Islet of Langerhans (tissue), 1 donor: ENCODE measurements at regions not wholly inside any gene's neighbourhood (a gene's known extent, or its start where the extent isn't known, plus 50 kb on each side); places are given as distances from the start of the nearest gene placed in this dataset.
"Not testable (repeated sequence)": the region's sequence is repeated elsewhere in the genome, so short reads cannot be mapped to it uniquely, and the experiment has no call there.

Experiments
- FAIRE-seq: peaks from one replicate; lab custom pipeline; 2011; peaks lifted over from hg19 to GRCh38; lab: Jason Lieb, UNC

DNA sequence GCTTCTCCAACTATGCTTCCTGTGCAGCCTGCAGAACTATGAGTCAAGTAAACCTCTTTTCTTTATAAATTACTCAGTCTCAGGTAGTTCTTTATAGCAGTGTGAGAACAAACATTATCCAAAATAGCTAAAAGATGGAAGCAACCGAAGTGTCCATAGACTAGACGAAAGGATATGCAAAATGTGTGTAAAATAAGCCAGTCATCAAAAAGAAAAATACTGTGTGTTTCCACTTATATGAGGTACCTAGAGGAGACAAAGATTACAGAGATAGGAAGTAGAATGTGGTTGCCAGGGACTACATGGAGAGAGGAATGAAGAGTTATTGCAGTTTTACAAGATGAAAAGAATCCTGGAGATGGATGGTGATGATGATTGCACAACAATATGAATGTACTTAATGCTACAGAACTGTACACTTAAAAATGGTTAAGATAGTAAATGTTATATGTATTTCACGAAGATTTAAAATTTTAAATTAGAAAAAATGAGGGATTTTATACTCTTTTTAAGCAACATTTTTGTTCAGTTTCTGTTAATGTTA, 99.3 kb upstream of the FN1 start:
- FAIRE-seq = no peak

DNA sequence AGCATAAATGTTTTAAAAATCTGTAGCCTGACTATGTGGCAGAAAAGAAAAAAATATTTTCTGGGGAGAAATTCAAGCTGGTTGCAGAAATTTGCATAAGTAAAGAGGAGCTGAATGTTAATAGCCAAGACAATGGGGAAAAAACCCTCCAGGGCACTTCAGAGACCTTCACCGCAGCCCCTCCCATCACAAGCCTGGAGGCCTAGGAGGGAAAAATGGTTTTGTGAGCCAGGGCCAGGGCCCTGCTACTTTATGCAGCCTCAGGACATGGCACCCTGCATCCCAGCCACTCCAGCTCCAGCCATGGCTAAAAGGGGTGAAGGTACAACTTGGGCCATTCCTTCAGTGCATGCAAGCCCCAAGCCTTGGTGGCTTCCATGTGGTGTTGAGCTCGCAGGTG, 97.8 kb upstream of the FN1 start:
- not testable (repeated sequence) for FAIRE-seq

DNA sequence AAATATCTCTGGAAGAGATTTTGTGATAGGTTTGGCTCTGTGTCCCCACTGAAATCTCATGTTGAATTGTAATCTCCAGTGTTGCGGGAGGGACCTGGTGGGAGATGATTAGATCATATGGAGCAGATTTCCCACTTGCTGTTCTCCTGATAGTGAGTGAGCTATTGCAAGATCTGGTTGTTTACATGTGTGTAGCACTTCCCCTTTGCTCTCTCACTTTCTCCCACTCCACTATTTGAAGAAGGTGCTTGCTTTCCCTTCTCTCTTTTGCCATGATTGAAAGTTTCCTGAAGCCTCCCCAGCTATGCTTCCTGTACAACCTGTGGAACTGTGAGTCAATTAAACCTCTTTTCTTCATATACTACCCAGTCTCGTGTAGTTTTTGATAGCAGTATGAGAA, 97.0 kb upstream of the FN1 start:
- FAIRE-seq = no peak

DNA sequence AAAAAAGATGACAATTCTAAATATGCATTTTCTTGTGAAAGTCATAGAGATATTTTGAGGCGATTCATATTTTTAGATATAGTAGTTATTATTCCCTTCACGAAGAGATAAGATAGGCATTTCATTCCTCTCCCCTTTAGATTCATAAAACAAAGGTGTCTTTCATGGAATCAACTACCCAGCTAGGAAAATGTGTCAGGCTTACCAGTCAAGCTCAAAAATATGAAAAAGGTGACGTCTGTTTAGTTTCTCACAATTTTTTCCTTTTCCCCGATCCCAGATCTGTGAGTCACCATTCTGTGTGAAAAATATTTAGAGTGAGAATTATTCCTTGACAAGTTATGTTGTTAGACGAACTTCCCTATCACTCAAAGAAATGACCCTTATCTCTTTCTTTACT, 95.4 kb upstream of the FN1 start:
- FAIRE-seq = no peak

DNA sequence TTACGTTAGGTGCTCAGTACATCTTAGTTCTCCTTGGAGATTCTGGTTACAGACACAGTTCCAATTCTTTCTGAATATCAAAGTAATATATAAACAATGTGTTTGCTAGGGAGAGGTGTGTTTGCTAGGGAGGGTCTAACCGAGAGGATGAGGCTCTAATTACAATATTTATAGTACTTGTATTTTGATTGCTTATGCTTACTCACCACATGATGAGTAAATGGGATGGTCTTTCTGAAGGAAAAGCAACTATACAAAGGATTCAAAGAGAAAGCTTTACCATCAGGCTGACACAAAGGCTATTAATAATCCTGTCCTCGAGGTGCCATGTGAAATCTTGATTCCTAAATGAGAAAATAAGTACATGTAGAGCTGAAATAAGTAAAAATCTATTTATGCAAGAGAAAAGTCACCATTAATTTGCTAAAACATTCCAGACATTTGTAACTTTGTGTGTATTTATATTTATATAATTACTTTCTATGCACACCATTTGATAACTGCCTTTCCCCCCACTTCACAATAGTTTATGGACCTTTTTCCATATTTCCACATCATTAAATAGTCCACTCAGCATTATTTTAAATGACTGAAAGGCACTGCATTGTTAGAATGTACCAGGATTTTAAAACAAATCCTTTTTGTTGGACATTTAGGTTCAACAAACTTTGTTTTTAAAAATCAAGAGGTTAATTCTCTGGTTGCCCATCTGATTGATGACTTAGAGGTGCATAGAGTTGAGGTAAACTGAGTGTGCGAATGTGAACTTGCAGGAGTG, 94.5 kb upstream of the FN1 start:
- no peak for FAIRE-seq

DNA sequence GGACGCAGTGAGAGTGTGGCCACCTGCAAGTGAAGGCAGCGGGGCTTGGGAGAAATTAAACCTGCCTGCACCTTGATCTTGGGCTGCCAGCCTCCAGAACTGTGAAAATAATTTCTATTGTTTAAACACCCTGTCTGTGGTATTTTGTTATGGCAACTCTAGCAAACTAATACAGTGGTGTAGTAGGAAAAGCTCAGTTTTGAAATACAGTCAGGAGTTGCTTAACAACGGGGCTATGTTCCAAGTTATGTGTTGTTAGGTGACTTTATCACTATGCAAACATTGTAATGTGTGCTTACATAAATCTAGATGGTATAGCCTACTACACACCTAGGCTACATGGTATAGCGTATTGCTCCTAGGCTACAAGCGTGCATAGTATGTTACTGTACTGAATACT, 93.4 kb upstream of the FN1 start:
- FAIRE-seq = no peak

DNA sequence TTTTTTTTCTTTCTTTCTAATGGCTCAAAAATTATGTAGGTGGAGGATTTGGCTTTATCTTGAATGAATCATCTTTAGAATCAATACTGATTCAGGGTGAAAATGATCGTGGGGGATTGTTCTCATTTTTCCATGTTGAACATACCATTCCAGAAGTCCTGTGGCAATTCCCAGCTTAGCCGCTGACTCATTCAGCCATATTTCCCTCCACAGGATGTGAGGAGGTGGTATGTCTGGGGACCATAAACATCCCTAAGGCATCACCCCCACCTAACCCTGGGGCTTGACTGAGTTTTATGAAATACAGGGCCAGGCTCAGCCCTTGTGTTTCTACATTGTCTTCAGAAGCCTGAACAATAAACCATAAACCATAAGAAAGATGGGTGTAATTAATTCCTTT, 92.7 kb upstream of the FN1 start:
- no peak for FAIRE-seq

DNA sequence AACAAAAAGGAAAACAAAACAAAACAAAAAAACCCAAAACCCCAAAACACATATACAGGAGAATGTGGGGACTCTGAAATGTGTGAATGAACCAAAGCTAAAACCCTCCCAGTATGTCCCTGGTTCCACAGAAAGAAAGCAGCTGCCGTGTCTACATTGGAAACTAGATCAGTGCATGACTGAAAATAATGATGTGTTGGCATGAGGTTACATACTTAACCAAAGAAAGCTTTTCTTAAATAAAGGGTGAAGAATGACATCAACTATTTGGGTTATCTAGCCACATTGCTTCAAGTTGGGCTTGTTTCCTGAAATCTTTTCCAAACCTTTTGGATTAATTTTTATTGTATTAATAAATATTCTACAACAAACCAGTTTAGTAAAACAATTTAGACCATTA, 91.9 kb upstream of the FN1 start:
- FAIRE-seq = no peak

DNA sequence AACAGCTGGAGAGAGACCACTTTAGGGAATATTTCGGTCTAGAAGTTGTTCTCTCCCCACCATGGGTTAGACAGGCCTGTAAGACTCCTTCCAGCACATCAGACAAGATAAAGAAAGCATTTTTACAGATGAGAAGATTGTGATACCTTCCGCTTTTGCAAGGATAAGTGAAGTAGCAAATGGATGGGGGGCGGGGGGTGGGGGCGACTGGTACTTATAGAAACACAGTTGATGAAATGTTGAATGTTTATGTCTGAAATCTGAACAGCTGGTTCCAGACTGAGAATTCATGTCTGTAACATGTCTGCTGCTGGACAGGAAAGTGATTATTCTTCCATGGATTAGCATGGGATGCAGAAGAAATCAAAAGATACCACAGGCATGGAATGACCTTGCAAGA, 90.5 kb upstream of the FN1 start:
- FAIRE-seq = no peak

DNA sequence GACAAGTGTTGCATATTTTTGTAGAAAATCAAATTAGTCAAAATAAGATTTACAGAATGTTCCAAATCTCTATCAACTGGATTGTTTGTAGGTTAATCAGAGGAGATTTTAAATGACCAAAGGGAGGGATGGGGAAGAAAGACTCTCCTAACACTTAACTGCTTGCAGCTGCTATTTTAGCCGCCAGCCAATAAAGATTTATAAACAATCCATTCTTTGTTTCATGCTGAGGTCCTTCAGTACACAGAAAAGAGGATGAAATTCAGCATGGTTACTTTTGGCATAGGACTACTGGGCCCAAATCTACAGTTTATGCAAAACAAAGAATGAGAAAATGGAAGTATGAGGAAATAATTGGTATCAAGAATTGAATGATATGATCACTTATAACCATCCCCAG, 86.4 kb upstream of the FN1 start:
- FAIRE-seq = no peak

DNA sequence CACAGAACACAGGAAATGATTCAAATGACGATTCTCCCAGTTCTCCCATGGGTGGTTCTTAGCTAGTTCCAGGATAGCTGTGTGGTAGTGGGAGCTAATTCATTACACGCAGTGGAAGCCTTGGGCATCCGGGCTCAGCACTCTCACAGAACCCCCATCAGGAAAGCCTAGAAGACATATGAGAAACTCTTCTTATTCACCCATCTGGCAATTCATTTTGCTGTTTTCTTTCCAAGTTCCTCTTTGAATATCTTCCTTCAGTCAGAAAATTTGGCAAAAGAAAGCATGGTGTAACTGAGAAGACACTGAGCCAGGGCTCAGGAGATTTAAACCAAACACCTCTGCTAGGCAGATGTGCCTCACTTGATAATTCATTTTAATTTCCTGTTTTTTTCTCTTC, 85.2 kb upstream of the FN1 start:
- no peak for FAIRE-seq

DNA sequence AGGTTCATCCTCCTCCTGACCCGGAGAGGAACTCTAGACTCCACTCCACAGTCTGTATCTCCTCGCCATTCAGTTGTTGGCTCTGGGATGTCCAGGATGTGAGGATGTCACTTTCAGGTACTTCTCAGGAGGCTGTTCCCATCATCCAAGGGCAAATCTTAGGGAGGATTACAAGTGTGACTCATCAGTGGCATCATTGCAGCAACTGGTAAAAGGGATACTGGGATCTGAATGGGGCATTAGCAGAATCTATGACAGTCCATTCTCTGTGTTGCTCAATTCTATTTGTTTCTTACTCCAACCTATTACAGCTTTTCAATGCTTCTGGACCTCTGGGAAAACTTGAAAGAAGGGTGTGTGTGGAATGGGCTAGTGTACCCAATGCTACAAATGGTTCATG, 81.5 kb upstream of the FN1 start:
- no peak for FAIRE-seq

DNA sequence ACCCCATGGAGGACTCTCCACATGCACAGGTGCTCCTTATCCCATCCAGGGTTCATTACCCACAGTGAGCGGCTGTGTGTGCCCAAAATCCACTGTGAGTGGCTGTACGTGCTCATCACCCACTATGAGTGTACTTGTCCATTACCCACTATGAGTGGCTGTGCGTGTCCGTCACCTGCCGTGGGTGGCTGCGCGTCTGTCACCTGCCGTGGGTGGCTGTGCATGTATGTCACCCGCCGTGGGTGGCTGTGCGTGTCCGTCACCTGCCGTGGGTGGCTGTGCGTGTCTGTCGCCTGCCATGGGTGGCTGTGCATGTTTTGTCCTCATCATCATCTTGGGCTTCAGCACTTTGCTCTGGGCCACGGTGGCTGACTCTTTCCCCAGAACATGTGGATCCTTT, 78.6 kb upstream of the FN1 start:
- no peak for FAIRE-seq

DNA sequence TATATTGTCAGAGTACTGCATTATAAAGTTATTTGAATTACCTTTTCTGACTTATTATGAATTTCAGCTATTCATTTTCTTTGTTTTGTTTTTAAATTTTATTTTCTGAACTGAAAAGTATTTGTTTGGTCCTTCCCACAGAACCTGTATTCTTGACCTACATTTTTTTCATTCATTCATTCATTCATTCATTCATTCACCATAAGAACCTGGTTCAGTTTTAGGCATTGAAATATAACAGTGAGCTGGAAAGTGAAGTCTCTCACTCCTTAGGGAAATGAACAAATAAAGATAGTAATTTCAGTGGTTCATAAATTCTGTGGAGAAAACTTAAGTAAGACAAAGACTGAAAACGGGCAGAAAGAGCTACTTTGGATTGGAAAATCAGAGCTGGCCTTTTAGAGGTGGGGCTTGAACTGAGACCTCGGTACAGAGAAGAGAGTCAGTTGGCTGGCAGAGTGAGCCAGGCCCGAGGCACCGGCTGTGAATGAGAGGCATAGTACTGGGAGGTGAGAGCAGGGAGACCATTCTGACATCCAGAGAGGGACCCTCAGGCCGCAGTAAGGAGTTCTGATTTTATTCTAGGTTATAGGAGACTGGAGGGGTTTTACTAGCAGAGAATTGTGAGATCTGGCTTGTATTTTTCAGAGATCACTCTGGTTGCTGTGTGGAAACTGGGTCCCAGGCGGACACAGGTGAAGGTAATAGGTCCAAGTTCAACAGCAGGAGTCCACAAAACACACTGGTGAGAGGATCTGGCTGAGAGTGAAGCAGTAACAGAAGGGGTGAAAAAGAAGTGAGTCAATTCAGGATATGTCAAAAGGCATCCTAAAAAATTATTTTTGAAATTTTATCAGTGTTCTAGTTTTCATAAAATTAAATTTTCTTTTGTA, 75.8 kb upstream of the FN1 start:
- FAIRE-seq = no peak

DNA sequence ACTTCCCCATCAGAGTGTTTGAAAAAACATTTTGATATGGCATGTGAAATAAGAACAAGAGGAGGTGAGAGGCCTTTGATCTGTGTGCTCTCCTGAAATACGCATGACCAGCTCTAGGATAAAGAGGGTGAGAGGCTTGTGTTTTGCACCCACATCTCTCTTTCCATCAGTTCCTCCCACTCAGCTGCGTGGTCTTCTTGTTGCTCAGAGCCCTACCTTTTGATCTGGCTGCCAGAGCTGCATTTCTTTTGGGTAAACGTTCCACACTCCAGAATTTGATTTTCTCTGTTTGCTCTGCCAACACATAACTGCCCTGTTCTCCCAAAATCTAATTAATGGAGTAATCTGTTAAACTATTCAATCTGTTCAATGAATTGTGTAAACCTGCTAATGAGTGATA, 72.0 kb upstream of the FN1 start:
- FAIRE-seq = no peak

DNA sequence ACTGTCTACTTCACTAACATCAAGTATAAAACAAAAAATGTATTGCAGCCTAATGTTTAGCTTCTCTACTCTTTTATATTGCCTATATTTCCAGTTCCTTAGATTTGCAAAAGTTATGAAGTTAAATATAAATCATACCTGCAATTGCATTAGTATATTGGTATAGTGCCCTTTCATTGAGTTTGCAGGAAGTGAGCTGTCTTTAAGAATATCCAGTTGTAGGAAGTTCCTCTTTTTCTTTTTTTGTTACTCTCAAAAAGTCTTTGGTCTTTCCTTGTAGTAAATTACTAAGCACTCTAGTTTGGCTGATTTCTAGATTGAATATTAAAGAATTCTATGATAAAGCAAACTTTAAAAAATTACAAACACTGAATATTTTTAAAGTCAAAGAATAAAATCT, 71.3 kb upstream of the FN1 start:
- FAIRE-seq = no peak

DNA sequence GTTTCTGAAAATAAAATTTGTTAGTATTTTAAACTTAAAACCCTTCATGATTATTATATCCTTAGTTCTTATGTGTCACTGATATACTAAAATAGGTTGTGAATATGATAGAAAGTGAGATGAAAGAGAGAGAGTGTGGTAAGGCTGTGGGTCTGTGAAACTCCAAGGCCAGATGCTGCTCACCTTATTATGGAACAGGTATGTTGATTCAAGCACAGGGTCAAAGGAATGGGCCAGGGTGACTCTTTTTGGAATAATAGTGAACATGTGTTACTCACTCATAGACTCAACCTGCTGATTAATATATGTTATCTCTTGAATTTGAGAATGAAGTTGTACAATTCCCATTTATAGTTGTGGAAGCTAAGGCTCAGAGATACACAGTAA, 70.7 kb upstream of the FN1 start:
- FAIRE-seq = no peak

DNA sequence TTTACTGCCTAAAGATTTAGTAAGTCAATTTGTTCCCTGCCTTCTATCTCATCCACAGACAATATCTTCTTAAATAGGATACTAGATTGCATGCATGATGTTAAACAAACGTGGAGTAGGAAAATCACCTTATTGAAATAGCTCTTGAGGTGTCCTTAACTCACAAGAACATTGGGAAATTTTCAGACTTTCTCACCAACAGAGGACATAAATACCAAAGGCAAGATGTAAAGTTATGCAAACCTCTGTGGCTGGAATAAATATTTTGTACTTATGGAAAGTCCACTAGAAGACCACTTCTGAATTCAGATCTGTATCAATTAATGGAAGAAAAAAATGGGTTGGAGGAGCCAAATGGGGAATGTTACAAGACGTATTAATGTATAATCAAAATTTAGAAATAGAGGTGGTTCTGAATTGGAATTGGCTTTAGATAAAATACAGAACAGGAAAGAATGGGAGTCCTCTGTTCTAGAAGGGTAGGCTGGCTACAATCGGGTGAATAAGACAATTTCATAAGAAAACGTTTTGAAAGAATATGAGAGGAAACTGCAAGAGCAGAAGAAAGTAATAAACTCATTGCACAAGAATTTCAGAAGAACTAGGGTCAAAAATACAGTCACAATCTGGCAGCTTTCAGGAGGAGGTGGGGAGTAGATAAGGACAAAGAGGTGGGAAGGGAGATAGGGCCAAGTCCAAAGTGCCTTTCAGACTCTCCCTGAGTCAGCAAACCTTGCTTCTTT, 69.3 kb upstream of the FN1 start:
- FAIRE-seq = no peak

DNA sequence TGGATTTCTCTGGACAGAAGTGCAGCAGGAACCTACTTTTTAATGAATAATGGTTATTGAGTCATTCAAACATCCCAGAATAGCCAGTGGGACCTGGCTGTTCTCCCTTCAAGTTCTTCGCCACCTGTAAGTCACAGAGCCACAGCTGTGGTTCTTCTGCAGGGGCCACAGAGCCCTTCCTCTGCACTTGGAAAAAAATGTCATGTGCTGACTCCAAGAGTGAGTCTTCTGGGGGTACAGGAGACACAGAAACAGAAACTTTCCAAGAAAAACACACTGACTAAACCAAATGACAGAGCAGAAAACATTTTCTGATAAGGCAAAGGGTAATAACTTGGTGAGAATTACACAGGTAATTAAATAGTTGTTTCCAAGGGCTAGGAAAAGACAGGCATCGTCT, 68.7 kb upstream of the FN1 start:
- no peak for FAIRE-seq

DNA sequence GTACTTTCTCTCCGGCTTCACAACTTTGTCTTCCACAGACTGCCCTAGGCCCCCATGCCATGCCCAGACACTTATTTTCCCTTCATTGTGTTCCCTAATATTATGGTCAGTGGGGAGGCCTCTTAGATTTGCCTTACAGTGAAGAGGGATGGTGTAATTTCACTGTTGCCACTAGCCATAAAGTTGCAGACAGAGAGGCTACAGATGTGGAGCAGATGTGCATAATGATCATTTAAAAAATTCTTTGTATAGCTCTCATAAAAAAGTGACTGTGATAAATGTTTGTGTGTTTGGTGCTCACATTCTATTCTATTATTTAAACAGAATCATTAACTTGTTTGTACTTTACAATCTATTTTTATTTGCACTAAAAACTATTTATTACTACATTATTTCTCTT, 67.5 kb upstream of the FN1 start:
- no peak for FAIRE-seq

DNA sequence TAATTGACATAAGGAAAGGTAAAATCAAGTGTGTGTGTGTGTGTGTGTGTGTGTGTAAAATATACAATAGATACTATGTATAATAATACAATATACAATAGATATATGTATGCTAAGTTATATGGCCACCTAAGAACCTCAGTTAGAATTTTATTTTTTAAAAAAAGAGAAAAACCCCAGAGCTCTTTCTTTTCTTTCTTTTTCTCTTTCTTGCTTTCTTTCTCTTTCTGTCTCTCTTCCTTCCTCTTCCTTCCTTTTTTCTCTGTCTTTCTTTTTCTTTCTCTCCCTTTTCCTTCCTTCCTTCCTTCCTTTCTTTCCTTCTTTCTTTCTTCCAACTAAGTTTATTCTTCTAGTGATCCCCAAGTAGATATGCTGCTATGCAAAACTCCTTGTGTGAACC, 64.6 kb upstream of the FN1 start:
- FAIRE-seq = no peak

DNA sequence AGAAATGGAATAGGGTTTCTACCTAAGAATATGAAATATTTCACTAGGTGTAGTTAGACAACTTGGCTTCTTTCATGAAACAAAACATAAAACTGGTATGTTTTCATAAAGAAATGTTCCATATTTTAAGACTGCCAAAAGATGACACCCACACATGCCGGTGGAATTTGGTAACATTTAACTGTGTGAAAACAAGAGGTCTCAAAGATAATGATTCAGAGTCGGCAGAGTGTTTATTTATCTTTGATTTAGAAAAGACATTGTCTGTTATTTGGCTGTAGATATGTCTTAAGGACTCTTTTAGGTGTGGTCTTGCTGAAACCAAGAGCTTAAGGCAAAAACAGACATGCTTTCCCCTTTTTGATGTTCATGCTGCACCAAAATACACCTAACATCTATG, 63.5 kb upstream of the FN1 start:
- no peak for FAIRE-seq

DNA sequence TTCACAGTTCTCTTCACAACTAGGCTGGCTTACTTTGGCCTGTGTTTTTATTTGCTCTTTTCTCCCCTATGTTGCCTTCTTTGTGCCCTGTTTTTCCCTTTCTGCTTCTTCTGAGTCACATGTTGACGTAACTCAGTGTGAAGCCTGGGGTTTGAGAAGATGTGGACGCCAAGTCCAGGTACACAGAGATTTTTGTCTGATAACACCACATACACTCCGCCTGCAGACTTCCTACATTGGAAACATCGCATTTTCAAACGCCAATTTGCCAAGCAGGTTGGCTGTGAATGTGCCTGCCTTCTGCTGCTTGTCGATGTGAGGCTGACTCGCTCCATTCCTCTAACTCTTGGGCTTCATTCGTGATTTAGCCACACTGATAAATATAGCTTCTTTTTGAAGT, 62.6 kb upstream of the FN1 start:
- FAIRE-seq = no peak
